GM12873 (cell line): ENCODE measurements at regions not wholly inside any gene's neighbourhood (a gene's known extent, or its start where the extent isn't known, plus 50 kb on each side); places are given as distances from the start of the nearest gene placed in this dataset.

ENCODE experiments used
- TF ChIP-seq, protein P1 (sequence below): IDR thresholded peaks from 2 replicates; pipeline ENCODE4 v1.5.1; 2012; ENCODE audit warnings: low read depth, mild to moderate bottlenecking, moderate library complexity, low read length, control low read depth; ENCODE audit not compliant: insufficient read depth; ENCODE audit errors: missing control alignments

DNA sequence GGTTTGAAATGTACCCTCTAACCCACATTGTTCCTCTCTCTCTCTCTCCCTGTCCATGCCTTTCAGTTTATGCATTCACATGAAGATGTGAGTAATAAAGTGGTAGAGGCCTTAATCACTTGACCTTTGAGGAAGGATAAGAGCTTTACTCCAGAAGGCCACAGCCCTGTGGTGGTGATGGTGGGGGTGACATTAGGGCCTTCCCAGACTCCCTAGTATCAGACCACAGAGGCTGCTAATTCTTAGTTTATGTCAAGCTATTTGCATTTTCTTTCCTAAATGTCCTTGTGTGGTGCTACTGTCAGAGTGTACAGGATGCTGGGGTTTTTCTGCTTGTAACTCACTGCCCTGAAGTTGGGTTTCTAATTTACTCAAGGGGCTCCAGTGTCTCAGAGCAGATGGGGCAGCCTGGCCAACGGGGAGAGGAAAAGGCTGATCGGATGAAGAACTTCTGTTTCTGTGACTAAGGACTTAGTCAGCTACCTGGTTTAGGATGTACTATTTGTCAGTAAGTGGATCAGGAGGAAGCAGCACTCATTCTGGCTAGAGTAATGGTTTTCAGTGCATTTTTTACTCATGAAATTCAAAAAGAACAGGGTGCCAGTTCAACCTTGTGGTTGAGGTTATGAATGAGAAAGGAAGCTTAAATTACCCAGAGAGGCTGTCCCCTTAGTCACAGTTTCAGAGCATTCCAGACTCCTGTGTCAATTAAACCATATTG lies 509.6 kb upstream of the DIPK2B start:
- TF ChIP-seq, protein P1, sequence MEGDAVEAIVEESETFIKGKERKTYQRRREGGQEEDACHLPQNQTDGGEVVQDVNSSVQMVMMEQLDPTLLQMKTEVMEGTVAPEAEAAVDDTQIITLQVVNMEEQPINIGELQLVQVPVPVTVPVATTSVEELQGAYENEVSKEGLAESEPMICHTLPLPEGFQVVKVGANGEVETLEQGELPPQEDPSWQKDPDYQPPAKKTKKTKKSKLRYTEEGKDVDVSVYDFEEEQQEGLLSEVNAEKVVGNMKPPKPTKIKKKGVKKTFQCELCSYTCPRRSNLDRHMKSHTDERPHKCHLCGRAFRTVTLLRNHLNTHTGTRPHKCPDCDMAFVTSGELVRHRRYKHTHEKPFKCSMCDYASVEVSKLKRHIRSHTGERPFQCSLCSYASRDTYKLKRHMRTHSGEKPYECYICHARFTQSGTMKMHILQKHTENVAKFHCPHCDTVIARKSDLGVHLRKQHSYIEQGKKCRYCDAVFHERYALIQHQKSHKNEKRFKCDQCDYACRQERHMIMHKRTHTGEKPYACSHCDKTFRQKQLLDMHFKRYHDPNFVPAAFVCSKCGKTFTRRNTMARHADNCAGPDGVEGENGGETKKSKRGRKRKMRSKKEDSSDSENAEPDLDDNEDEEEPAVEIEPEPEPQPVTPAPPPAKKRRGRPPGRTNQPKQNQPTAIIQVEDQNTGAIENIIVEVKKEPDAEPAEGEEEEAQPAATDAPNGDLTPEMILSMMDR = no peak

DNA sequence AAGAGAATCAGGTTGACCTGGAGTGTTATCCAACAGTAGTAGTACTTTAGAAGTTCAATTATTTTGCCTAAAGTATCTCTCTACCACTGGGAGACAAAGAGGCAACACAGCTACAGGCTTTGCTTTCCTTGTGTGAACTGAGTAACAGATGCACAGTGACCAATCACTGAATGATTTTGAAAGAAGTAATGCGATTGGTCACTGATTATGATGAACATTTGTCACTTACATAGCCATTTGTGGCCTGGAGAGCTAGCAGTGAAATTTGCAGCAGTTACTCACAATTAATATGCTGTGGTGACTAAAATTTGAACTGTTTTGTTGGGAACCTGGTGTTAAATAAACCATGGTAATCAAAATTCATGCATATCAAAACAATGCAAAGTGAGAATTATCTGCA lies 508.7 kb upstream of the DIPK2B start:
- TF ChIP-seq, protein P1 = no peak

DNA sequence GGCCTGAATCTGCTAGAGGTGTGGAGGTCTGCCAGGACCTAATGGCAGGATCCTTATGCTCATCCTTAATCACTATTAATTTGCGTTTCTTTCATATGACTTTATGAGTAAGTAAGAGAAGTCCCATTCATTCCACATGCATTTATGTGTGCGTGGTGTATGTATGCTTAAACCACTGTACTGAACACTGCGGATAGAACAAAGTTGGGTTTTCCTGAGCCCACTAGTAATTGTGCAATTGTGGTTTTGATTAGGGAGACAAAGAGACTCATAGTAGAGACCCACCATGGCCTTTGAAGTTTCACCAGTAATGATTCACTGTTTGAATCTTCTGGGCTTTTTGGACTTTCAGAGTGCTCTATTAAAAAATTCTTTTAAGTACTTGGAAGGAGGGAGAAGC lies 498.5 kb upstream of the DIPK2B start:
- TF ChIP-seq, protein P1 = no peak

DNA sequence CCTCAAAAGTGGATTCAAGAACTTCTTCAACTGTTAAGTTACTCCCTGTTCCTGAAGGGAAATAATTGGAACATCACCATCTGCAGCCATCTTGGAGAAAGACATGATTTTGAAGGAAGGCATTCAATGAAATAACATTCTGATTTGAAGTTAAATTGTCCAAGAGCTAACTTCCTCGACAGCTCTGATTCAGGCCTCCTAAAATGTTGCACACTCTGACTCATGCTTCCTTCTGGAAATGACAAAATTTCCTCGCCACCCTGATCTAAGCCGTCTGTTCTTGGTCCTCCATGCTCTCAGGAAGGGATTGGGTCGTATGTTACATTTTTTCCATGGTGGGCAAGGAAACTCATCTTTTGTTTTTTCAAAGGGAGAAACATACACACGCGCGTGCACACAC lies 496.9 kb upstream of the DIPK2B start:
- TF ChIP-seq, protein P1 = no peak

DNA sequence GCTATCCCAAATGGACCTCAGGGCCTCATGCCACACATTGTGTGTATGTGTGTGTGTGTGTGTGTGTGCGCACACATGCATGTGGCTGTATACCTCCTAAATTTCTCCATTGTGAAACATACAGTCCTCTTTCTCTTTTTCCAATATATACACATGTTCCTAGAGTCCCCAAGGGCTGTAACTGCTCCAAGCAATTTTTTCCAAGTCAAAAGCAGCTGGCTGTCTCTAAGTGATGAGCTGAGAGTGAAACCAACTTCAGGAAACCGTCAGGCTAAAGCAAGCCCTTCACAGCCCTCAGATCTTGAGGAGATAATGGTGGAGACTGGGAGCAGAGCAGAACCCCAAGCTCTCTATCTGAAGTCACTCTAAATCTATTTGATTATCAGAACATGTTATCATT lies 496.1 kb upstream of the DIPK2B start:
- TF ChIP-seq, protein P1 = no peak

DNA sequence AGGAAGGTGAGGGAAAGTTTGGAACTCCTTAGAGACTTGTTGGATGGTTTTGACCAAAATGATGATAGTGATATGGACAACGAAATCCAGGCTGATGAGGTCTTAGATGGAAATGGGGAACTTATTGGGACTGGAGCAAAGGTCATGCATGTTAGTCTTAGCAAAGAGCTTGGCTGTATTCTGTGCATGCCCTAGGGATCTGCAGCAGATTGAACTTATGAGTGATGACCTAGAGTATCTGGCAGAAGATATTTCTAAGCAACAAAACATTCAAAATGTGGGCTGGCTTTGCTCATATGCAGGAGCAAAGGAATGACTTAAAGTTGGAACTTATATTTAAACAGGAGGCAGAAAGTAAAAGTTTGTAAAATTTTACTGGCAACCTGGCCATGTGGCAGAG lies 489.3 kb upstream of the DIPK2B start:
- TF ChIP-seq, protein P1 = no peak

DNA sequence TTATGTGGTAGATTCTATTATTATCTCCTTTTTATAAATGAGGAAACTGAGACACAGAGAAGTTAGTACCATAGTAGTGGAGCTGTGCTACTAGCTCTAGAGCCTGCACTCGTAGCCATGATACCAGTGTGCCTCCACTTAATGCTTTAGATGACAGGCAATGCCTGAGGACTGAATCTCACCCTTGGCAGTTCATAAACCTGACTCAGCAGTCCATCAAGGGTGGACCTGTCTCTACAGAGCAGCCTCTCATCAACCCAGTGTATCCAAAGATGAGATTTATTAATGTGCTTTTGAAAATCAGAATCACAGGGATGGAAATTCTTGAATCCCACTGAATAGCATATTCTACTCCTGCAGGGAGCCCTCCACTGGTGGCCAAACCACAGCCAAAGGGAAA lies 483.2 kb upstream of the DIPK2B start:
- TF ChIP-seq, protein P1 = no peak

DNA sequence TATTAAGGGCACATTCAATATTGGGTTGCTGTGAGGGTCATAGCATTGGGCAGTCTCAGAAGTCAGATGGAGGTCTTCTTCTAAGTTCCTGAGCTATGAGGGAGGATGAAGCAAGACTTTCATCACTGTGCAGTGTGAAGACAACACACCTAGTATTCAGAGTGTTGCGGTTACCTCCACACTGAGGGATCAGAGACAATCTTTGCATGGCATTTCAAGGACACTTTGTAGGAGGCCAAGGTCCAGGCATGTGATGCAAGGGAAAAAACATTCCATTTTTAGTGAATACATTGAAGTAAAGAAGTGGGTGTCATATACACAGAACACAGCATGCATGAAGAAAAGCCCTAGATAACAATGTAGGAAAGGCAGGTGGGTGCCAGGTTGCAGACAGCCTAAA lies 481.2 kb upstream of the DIPK2B start:
- TF ChIP-seq, protein P1 = no peak
